ENCODE measurements at regions not wholly inside any gene's neighbourhood (a gene's known extent, or its start where the extent isn't known, plus 50 kb on each side); places are given as distances from the start of the nearest gene placed in this dataset.

DNA sequence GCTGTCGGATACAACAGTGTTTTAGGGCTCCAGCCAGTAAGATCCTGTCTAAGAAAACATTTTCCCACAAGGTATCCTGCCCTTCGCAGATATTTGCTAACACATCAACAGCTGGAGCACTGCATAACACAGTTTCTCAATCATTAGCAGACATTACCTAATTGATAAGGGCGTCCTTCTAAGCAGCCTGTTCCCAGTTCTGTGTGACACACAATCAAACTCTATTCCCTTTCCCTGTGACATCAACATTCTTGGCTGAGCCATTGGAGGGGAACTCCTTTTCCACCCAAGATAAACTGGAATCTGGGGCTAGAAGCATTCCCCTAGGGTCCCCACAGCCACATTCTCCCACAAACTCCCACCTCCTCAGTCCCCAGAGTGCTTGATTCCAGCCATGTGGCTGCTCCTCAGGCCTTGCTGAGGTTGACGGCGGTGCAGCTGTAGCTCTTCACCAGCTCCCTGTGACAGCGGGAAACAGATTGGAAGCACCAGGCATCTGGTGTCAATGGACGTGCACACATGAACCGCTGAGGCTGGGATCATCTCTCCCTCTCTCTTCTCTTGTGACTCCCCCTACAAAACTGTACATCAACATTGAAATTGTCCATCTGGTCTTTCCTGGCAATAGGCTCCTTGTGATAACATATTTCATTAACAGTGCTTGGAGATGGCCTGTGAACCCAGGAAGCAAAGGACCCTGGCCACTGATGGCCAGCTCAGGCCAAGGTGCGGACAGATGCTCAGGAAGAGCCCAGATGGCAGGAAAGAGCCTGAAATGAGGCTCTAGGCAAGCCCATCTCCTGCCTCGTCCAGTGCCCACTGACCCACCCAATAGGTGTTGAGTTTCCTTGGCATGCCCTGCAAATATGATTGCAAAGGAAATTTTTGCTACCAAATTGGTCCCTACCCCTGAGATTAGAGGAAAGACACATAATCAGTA is 131.1 kb upstream of the TBX20 start:
- Histone ChIP-seq H3K4me3 (ENCODE audit: low read length) (no peak overlapping the region), H3K27ac (ENCODE audit: low read depth, low read length) (no peak overlapping the region), H3K4me1 (ENCODE audit: control insufficient read depth, insufficient read depth, low read length) (no peaks in the 10 kb centered on the region), H3K9ac (ENCODE audit: low read length) (no peak overlapping the region), H3K27me3 (ENCODE audit: control insufficient read depth, insufficient read depth, low read length) (no peaks in the 10 kb centered on the region), H3K36me3 (ENCODE audit: control insufficient read depth, insufficient read depth, low read length) (no peaks in the 10 kb centered on the region)

GRCh38 chr7:35380739-35381224 is 126.9 kb upstream of the TBX20 start:
- H3K27me3 ChIP-seq (ENCODE audit: control insufficient read depth, insufficient read depth, low read length) = no peaks in the 10 kb centered on the region
- no peak overlapping the region for H3K9ac ChIP-seq (ENCODE audit: low read length)
- no peaks in the 10 kb centered on the region for H3K4me1 ChIP-seq (ENCODE audit: control insufficient read depth, insufficient read depth, low read length)
- H3K36me3 ChIP-seq (ENCODE audit: control insufficient read depth, insufficient read depth, low read length) = no peaks in the 10 kb centered on the region
- no peak overlapping the region for H3K4me3 ChIP-seq (ENCODE audit: low read length)
- H3K27ac ChIP-seq (ENCODE audit: low read depth, low read length) = no peak overlapping the region

DNA sequence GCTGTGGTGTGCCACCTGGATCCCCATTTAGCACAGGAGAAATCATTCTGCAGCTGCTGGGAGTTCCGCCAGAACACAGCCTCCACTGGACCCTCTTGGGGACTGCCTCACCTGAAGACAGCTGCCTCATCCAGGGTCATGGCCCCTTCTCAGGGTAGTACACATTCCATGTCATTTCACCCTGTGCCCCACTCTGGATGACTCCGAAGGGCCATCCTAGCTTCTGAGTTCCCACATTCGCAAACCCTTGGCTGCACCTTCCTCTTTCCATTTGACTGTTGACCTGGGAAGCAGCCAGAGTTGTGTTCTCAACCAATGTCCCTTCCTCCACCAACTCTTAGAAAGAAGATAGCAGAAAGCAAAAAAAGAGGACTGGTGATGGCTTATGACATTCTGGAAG is 125.6 kb upstream of the TBX20 start:
- no peaks in the 10 kb centered on the region for H3K4me1 ChIP-seq (ENCODE audit: control insufficient read depth, insufficient read depth, low read length)
- H3K9ac ChIP-seq (ENCODE audit: low read length) = no peak overlapping the region
- no peaks in the 10 kb centered on the region for H3K27me3 ChIP-seq (ENCODE audit: control insufficient read depth, insufficient read depth, low read length)
- no peak overlapping the region for H3K4me3 ChIP-seq (ENCODE audit: low read length)
- no peaks in the 10 kb centered on the region for H3K36me3 ChIP-seq (ENCODE audit: control insufficient read depth, insufficient read depth, low read length)
- H3K27ac ChIP-seq (ENCODE audit: low read depth, low read length) = no peak overlapping the region

GRCh38 chr7:35375516-35375915 is 121.6 kb upstream of the TBX20 start:
- Histone ChIP-seq H3K27me3 (ENCODE audit: control insufficient read depth, insufficient read depth, low read length) (no peaks in the 10 kb centered on the region), H3K4me1 (ENCODE audit: control insufficient read depth, insufficient read depth, low read length) (no peaks in the 10 kb centered on the region), H3K4me3 (ENCODE audit: low read length) (no peak overlapping the region), H3K9ac (ENCODE audit: low read length) (no peak overlapping the region), H3K36me3 (ENCODE audit: control insufficient read depth, insufficient read depth, low read length) (no peaks in the 10 kb centered on the region), H3K27ac (ENCODE audit: low read depth, low read length) (no peak overlapping the region)

DNA sequence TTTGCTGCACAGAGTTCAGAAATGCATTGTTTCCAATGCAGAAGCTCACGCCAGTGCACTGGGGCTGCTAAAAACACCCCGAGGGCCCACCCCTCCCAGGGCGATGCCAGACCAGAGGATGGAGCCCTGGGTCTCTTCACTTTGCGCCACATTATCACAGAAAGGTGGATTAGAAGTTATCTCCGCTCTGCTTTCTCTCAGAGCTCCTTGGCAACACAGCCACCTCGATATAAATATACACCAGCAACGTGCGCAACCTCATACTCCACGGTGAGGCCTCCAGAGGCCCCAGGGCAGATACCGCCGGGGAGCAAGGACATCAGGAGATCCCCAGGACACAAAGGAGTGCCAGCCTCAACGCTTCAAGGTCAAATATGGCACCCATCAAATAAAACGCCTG is 121.0 kb upstream of the TBX20 start:
- Histone ChIP-seq H3K4me1 (ENCODE audit: control insufficient read depth, insufficient read depth, low read length) (no peaks in the 10 kb centered on the region), H3K9ac (ENCODE audit: low read length) (no peak overlapping the region), H3K27ac (ENCODE audit: low read depth, low read length) (no peak overlapping the region), H3K27me3 (ENCODE audit: control insufficient read depth, insufficient read depth, low read length) (no peaks in the 10 kb centered on the region), H3K4me3 (ENCODE audit: low read length) (no peak overlapping the region), H3K36me3 (ENCODE audit: control insufficient read depth, insufficient read depth, low read length) (no peaks in the 10 kb centered on the region)

GRCh38 chr7:35371221-35371620 is 117.3 kb upstream of the TBX20 start:
- Histone ChIP-seq H3K27me3 (ENCODE audit: control insufficient read depth, insufficient read depth, low read length) (no peaks in the 10 kb centered on the region), H3K4me3 (ENCODE audit: low read length) (no peak overlapping the region), H3K27ac (ENCODE audit: low read depth, low read length) (no peak overlapping the region), H3K36me3 (ENCODE audit: control insufficient read depth, insufficient read depth, low read length) (no peaks in the 10 kb centered on the region), H3K4me1 (ENCODE audit: control insufficient read depth, insufficient read depth, low read length) (no peaks in the 10 kb centered on the region), H3K9ac (ENCODE audit: low read length) (no peak overlapping the region)

DNA sequence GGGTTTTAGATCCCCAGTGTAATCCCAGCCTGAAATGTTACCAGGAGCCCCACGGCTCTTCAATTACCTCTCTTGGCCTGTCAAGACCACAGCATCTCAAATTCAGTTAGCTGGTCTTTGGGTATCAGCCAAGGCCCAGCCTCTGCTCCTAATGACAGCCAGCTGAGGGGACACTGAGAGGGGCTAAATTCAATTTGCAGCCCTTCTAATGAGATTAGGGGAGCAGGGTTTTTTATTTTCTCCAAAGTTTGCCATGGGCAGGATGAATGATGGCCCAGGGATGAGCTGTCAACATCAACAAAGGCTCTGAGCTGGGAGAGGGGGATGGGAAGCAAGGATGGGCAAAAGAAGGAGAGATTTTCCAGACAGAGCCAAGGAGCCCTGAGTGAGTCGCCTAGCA is 116.8 kb upstream of the TBX20 start:
- no peaks in the 10 kb centered on the region for H3K27me3 ChIP-seq (ENCODE audit: control insufficient read depth, insufficient read depth, low read length)
- no peak overlapping the region for H3K27ac ChIP-seq (ENCODE audit: low read depth, low read length)
- no peak overlapping the region for H3K4me3 ChIP-seq (ENCODE audit: low read length)
- H3K9ac ChIP-seq (ENCODE audit: low read length) = no peak overlapping the region
- no peaks in the 10 kb centered on the region for H3K36me3 ChIP-seq (ENCODE audit: control insufficient read depth, insufficient read depth, low read length)
- no peaks in the 10 kb centered on the region for H3K4me1 ChIP-seq (ENCODE audit: control insufficient read depth, insufficient read depth, low read length)

- Histone ChIP-seq H3K36me3 (ENCODE audit: control insufficient read depth, insufficient read depth, low read length) (no peaks in the 10 kb centered on the region), H3K4me3 (ENCODE audit: low read length) (no peak overlapping the region), H3K27ac (ENCODE audit: low read depth, low read length) (no peak overlapping the region), H3K27me3 (ENCODE audit: control insufficient read depth, insufficient read depth, low read length) (no peaks in the 10 kb centered on the region), H3K4me1 (ENCODE audit: control insufficient read depth, insufficient read depth, low read length) (no peaks in the 10 kb centered on the region), H3K9ac (ENCODE audit: low read length) (no peak overlapping the region)
These were observed 112.6 kb upstream of the TBX20 start for GRCh38 chr7:35366167-35367155.

DNA sequence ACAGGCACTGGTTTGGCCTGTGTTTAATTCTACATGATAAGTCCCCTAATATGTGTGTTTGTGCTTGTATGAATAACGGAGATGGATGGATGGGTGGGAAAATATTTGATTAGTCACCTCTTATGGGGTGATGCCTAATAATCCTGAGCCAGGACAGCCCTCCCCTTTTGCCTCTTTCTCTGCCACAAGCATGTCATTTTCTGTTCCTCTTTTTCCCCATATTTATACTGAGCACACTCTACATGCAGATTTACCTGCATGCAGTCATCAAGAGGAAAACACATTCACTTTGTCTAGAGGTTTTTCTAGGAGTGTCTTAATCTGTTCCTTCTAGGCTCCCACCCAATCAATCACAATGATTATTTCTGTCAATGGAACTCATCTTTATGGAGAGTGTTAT is 111.6 kb upstream of the TBX20 start:
- H3K4me1 ChIP-seq (ENCODE audit: control insufficient read depth, insufficient read depth, low read length) = no peaks in the 10 kb centered on the region

GRCh38 chr7:35362341-35362740 is 108.4 kb upstream of the TBX20 start:
- Histone ChIP-seq H3K27ac (ENCODE audit: low read depth, low read length) (no peak overlapping the region), H3K27me3 (ENCODE audit: control insufficient read depth, insufficient read depth, low read length) (no peaks in the 10 kb centered on the region), H3K9ac (ENCODE audit: low read length) (no peak overlapping the region), H3K36me3 (ENCODE audit: control insufficient read depth, insufficient read depth, low read length) (no peaks in the 10 kb centered on the region), H3K4me3 (ENCODE audit: low read length) (no peak overlapping the region), H3K4me1 (ENCODE audit: control insufficient read depth, insufficient read depth, low read length) (no peaks in the 10 kb centered on the region)

More for the DNA sequence above, 111.6 kb upstream of the TBX20 start:
- H3K27me3 ChIP-seq (ENCODE audit: control insufficient read depth, insufficient read depth, low read length) = no peaks in the 10 kb centered on the region
- H3K27ac ChIP-seq (ENCODE audit: low read depth, low read length) = no peak overlapping the region
- no peaks in the 10 kb centered on the region for H3K36me3 ChIP-seq (ENCODE audit: control insufficient read depth, insufficient read depth, low read length)
- H3K9ac ChIP-seq (ENCODE audit: low read length) = no peak overlapping the region
- H3K4me3 ChIP-seq (ENCODE audit: low read length) = no peak overlapping the region

DNA sequence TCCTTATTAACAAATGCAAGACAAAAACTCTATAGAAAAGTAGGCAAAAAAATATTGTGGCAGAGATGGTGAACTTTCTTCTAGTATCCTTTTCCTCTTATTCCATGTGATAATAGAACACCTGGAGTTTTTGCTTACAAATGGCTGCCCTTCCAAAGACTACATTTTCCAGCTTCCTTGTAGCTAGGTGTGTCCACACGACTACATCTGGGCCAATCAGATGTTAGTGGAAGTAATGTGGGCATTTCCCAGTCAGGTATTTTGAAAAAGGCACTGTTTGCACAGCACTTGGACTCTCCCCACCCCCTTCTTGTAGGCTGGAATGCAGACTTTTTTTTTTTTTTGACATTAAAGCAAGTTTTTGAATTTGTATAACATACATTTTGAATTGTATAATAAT is 105.5 kb upstream of the TBX20 start:
- H3K4me3 ChIP-seq (ENCODE audit: low read length) = no peak overlapping the region
- no peak overlapping the region for H3K9ac ChIP-seq (ENCODE audit: low read length)
- no peak overlapping the region for H3K27ac ChIP-seq (ENCODE audit: low read depth, low read length)
- H3K27me3 ChIP-seq (ENCODE audit: control insufficient read depth, insufficient read depth, low read length) = no peaks in the 10 kb centered on the region
- no peaks in the 10 kb centered on the region for H3K36me3 ChIP-seq (ENCODE audit: control insufficient read depth, insufficient read depth, low read length)
- H3K4me1 ChIP-seq (ENCODE audit: control insufficient read depth, insufficient read depth, low read length) = no peaks in the 10 kb centered on the region

DNA sequence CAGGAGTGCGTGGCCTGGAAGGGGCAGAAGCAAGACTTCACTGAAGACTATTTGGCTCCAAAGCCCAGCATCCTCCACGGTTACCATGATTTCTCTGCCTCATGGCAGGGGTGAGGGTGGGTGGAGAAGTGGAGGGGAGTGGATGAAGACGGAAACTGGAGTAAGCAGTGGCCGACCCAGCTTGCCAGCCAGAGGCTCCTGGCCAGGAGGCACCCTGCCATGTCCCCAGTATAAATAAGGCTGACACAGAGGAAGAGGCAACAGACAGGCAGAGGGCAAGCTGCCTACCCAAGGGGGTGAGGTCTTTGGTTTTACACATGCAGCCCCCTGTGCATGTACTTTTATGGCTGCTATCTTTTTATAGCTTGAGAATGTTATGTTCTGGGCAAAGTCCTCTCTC is 102.6 kb upstream of the TBX20 start:
- no peak overlapping the region for H3K4me3 ChIP-seq (ENCODE audit: low read length)
- H3K27ac ChIP-seq (ENCODE audit: low read depth, low read length) = no peak overlapping the region
- H3K9ac ChIP-seq (ENCODE audit: low read length) = no peak overlapping the region
- no peaks in the 10 kb centered on the region for H3K27me3 ChIP-seq (ENCODE audit: control insufficient read depth, insufficient read depth, low read length)
- no peaks in the 10 kb centered on the region for H3K4me1 ChIP-seq (ENCODE audit: control insufficient read depth, insufficient read depth, low read length)
- H3K36me3 ChIP-seq (ENCODE audit: control insufficient read depth, insufficient read depth, low read length) = no peaks in the 10 kb centered on the region
